ENCODE measurements at regions not wholly inside any gene's neighbourhood (a gene's known extent, or its start where the extent isn't known, plus 50 kb on each side); places are given as distances from the start of the nearest gene placed in this dataset.

- Histone ChIP-seq H3K9ac (ENCODE audit: low read depth, low read length) (no peak overlapping the region), H3K9me3 (ENCODE audit: control insufficient read depth, insufficient read depth, low read length) (no peaks in the 10 kb centered on the region; the same call in 1 of the 2 replicates), H3K4me1 (ENCODE audit: control insufficient read depth, insufficient read depth, low read length) (no peaks in the 10 kb centered on the region), H3K27ac (ENCODE audit: low read depth, low read length) (no peak overlapping the region), H3K36me3 (ENCODE audit: control insufficient read depth, insufficient read depth, low read length) (no peaks in the 10 kb centered on the region), H3K4me3 (ENCODE audit: low read depth, low read length) (no peak overlapping the region), H3K27me3 (ENCODE audit: control insufficient read depth, insufficient read depth, low read length) (no peaks in the 10 kb centered on the region)
Measured at GRCh38 chr11:104572279-104572678, 326.0 kb downstream of the CASP12 start.

DNA sequence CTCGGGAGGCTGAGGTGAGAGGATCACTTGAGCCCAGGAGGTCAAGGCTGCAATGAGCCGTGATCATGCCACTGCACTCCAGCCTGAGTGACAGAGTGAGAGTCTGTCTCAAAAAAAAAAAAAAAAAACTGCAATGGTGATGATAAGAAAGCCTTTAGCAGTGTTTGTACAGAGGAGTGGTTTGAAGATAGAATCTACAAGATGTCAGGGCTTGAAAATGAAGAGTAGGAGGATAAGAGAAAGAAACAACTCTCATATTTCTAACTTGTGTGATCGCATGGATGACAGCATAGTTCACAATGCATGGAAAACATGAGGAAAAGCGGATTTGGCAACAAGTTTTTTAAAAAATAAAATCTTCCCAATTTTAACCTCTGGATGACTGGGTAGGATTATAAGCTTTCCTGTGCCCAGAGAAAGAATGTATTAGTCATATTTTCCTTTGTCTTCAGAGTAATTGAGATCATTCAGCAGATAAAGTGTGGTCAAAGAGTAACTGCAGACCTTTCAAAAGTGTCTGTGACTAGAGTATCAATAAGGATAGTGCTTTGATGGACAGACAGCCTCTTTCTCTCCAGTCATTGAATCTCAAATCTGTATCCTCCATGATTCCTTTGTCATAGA lies 328.1 kb downstream of the CASP12 start:
- H3K27ac ChIP-seq (ENCODE audit: low read depth, low read length) = no peak overlapping the region
- no peaks in the 10 kb centered on the region for H3K36me3 ChIP-seq (ENCODE audit: control insufficient read depth, insufficient read depth, low read length)
- peaks cover 5% of the 10 kb centered on the region; the same call in 1 of the 2 replicates for H3K9me3 ChIP-seq (ENCODE audit: control insufficient read depth, insufficient read depth, low read length)
- no peak overlapping the region for H3K4me3 ChIP-seq (ENCODE audit: low read depth, low read length)
- no peak overlapping the region for H3K9ac ChIP-seq (ENCODE audit: low read depth, low read length)
- no peaks in the 10 kb centered on the region for H3K4me1 ChIP-seq (ENCODE audit: control insufficient read depth, insufficient read depth, low read length)
- no peaks in the 10 kb centered on the region for H3K27me3 ChIP-seq (ENCODE audit: control insufficient read depth, insufficient read depth, low read length)

GRCh38 chr11:104565583-104565961 lies 332.7 kb downstream of the CASP12 start:
- H3K27me3 ChIP-seq (ENCODE audit: control insufficient read depth, insufficient read depth, low read length) = no peaks in the 10 kb centered on the region
- H3K36me3 ChIP-seq (ENCODE audit: control insufficient read depth, insufficient read depth, low read length) = no peaks in the 10 kb centered on the region
- H3K4me3 ChIP-seq (ENCODE audit: low read depth, low read length) = no peak overlapping the region
- H3K9me3 ChIP-seq (ENCODE audit: control insufficient read depth, insufficient read depth, low read length) = peaks cover 9% of the 10 kb centered on the region; the same call in 1 of the 2 replicates
- H3K27ac ChIP-seq (ENCODE audit: low read depth, low read length) = no peak overlapping the region
- H3K4me1 ChIP-seq (ENCODE audit: control insufficient read depth, insufficient read depth, low read length) = no peaks in the 10 kb centered on the region
- H3K9ac ChIP-seq (ENCODE audit: low read depth, low read length) = no peak overlapping the region

DNA sequence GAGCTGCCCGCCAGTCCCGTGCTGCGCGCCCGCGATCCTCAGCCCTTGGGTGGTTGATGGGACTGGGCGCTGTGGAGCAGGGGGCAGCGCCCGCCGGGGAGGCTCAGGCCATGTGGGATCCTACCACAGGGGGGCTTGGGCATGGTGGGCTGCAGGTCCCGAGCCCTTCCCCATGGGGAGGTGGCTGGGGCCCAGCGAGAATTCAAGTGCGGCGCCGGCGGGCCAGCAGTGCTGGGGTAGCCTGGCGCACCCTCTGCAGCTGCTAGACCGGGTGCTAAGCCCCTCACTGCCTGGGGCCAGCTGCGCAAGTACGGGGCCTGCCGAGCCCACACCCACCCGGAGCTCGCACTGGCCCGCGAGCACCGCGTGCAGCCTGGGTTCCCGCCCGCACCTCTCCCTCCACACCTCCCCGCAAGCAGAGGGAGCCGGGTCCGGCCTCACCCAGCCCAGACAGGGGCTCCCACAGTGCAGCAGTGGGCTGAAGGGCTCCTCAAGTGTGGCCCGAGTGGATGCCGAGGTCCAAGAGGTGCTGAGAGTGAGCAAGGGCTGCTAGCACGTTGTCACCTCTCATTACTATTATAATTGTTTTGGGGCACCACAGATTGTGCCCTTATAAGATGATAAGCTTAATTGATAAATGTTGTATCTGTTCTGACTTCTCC lies 333.2 kb downstream of the CASP12 start:
- no peak overlapping the region for H3K27ac ChIP-seq (ENCODE audit: low read depth, low read length)

GRCh38 chr11:104556606-104557301 lies 341.5 kb downstream of the CASP12 start:
- Histone ChIP-seq H3K27ac (ENCODE audit: low read depth, low read length) (no peak overlapping the region), H3K4me3 (ENCODE audit: low read depth, low read length) (no peak overlapping the region), H3K9me3 (ENCODE audit: control insufficient read depth, insufficient read depth, low read length) (no peaks in the 10 kb centered on the region), H3K36me3 (ENCODE audit: control insufficient read depth, insufficient read depth, low read length) (no peaks in the 10 kb centered on the region), H3K9ac (ENCODE audit: low read depth, low read length) (no peak overlapping the region), H3K27me3 (ENCODE audit: control insufficient read depth, insufficient read depth, low read length) (no peaks in the 10 kb centered on the region), H3K4me1 (ENCODE audit: control insufficient read depth, insufficient read depth, low read length) (no peaks in the 10 kb centered on the region)

More for the DNA sequence above, 333.2 kb downstream of the CASP12 start:
- H3K36me3 ChIP-seq (ENCODE audit: control insufficient read depth, insufficient read depth, low read length) = no peaks in the 10 kb centered on the region
- peaks cover 9% of the 10 kb centered on the region; the same call in 1 of the 2 replicates for H3K9me3 ChIP-seq (ENCODE audit: control insufficient read depth, insufficient read depth, low read length)
- no peaks in the 10 kb centered on the region for H3K27me3 ChIP-seq (ENCODE audit: control insufficient read depth, insufficient read depth, low read length)
- no peaks in the 10 kb centered on the region for H3K4me1 ChIP-seq (ENCODE audit: control insufficient read depth, insufficient read depth, low read length)
- no peak overlapping the region for H3K9ac ChIP-seq (ENCODE audit: low read depth, low read length)
- H3K4me3 ChIP-seq (ENCODE audit: low read depth, low read length) = no peak overlapping the region

GRCh38 chr11:104549019-104549418 lies 349.2 kb downstream of the CASP12 start:
- no peak overlapping the region for H3K4me3 ChIP-seq (ENCODE audit: low read depth, low read length)

DNA sequence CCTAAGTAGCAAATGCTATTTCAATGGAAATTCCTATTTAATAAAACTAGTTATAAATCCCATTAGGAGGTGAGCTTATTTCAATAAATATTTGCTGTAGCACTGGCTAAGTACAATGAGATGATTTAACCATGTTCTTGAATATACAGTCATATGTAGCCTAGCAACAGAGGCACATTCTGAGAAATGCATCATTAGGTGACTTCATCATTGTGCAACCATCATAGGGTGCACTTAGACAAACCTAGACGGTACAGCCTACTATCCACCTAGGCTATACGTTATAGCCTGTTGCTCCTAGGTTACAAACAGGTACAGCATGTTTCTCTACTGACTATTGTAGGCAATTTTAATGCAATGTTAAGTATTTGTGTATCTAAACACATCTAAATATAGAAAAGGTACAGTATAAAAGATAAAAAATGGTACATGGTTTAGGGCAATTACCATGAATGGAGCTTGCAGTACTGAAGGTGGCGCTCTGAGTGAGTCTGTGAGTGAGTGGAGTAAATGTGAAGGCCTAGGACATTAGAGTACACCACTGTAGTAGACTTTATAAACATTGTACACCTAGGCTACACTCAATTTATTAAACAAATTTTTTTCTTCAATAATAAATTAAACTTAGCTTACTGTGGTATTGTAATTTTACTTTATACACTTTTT lies 350.1 kb downstream of the CASP12 start:
- Histone ChIP-seq H3K9me3 (ENCODE audit: control insufficient read depth, insufficient read depth, low read length) (no peaks in the 10 kb centered on the region), H3K9ac (ENCODE audit: low read depth, low read length) (no peak overlapping the region), H3K27ac (ENCODE audit: low read depth, low read length) (no peak overlapping the region), H3K27me3 (ENCODE audit: control insufficient read depth, insufficient read depth, low read length) (no peaks in the 10 kb centered on the region), H3K4me1 (ENCODE audit: control insufficient read depth, insufficient read depth, low read length) (no peaks in the 10 kb centered on the region), H3K36me3 (ENCODE audit: control insufficient read depth, insufficient read depth, low read length) (no peaks in the 10 kb centered on the region), H3K4me3 (ENCODE audit: low read depth, low read length) (no peak overlapping the region)

More at GRCh38 chr11:104549019-104549418, 349.2 kb downstream of the CASP12 start:
- Histone ChIP-seq H3K27me3 (ENCODE audit: control insufficient read depth, insufficient read depth, low read length) (no peaks in the 10 kb centered on the region), H3K9ac (ENCODE audit: low read depth, low read length) (no peak overlapping the region), H3K9me3 (ENCODE audit: control insufficient read depth, insufficient read depth, low read length) (no peaks in the 10 kb centered on the region), H3K4me1 (ENCODE audit: control insufficient read depth, insufficient read depth, low read length) (no peaks in the 10 kb centered on the region), H3K36me3 (ENCODE audit: control insufficient read depth, insufficient read depth, low read length) (no peaks in the 10 kb centered on the region), H3K27ac (ENCODE audit: low read depth, low read length) (no peak overlapping the region)

DNA sequence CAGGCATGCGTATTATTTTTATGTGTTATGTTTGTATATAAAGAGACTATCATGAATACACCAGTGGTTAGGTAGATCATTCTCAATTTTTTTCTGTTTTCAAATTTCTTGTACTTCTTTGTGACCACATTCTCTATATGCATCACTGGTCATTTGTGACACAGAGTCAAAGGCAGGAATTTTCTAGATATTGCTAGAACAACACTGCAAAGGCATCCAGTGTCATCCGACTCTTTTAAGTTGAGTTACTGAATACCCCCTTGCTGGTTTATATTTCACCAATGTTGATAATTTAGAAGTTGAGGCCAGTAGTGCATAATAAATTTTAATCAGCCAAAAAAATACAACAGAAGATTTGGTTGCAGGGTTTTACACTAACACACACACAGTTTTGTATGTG lies 351.8 kb downstream of the CASP12 start:
- no peaks in the 10 kb centered on the region for H3K36me3 ChIP-seq (ENCODE audit: control insufficient read depth, insufficient read depth, low read length)
- H3K9me3 ChIP-seq (ENCODE audit: control insufficient read depth, insufficient read depth, low read length) = no peaks in the 10 kb centered on the region
- no peak overlapping the region for H3K27ac ChIP-seq (ENCODE audit: low read depth, low read length)
- H3K9ac ChIP-seq (ENCODE audit: low read depth, low read length) = no peak overlapping the region
- no peaks in the 10 kb centered on the region for H3K4me1 ChIP-seq (ENCODE audit: control insufficient read depth, insufficient read depth, low read length)
- H3K4me3 ChIP-seq (ENCODE audit: low read depth, low read length) = no peak overlapping the region
- no peaks in the 10 kb centered on the region for H3K27me3 ChIP-seq (ENCODE audit: control insufficient read depth, insufficient read depth, low read length)

DNA sequence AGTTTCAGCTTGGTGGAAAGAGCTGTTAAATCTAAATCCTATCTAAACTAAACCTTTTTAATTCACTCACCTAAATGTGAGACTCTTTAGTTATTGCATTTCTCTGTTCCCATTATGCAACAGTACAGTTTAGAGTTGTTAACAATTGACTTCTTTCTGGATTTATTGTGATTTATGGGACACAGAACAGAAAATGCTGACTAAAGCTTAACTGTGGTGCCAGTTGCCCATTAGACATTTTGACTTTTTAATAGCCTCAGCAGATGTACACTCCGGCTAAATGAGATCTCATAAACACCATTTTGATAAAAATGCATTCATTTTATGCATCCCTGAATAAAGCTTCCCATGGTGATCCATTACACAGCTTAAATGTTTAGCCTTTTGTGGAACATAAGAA lies 356.6 kb downstream of the CASP12 start:
- no peak overlapping the region for H3K9ac ChIP-seq (ENCODE audit: low read depth, low read length)
- no peak overlapping the region for H3K27ac ChIP-seq (ENCODE audit: low read depth, low read length)
- H3K4me1 ChIP-seq (ENCODE audit: control insufficient read depth, insufficient read depth, low read length) = no peaks in the 10 kb centered on the region
- no peaks in the 10 kb centered on the region for H3K9me3 ChIP-seq (ENCODE audit: control insufficient read depth, insufficient read depth, low read length)
- no peaks in the 10 kb centered on the region for H3K27me3 ChIP-seq (ENCODE audit: control insufficient read depth, insufficient read depth, low read length)
- H3K36me3 ChIP-seq (ENCODE audit: control insufficient read depth, insufficient read depth, low read length) = no peaks in the 10 kb centered on the region
- no peak overlapping the region for H3K4me3 ChIP-seq (ENCODE audit: low read depth, low read length)

DNA sequence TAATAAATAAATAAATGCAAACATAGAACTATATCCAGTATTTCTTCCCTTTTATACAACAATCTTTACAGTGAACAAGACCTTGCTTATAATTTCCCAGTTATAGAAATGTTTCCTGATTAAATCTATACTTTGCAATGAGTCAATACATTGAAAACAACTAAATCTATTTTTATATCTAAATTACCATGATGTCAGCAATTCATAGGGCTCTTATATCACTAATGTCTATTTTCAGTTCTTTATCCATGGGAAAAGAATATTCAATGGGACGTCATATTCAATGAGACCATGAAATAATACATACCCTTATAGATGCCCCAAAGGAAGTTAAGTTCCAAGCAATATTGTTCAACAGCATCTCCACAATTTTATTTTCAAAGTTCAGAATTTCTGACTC lies 359.9 kb downstream of the CASP12 start:
- Histone ChIP-seq H3K4me1 (ENCODE audit: control insufficient read depth, insufficient read depth, low read length) (peaks cover 10% of the 10 kb centered on the region), H3K36me3 (ENCODE audit: control insufficient read depth, insufficient read depth, low read length) (no peaks in the 10 kb centered on the region), H3K27ac (ENCODE audit: low read depth, low read length) (no peak overlapping the region), H3K9ac (ENCODE audit: low read depth, low read length) (no peak overlapping the region), H3K27me3 (ENCODE audit: control insufficient read depth, insufficient read depth, low read length) (no peaks in the 10 kb centered on the region), H3K9me3 (ENCODE audit: control insufficient read depth, insufficient read depth, low read length) (no peaks in the 10 kb centered on the region), H3K4me3 (ENCODE audit: low read depth, low read length) (no peak overlapping the region)

DNA sequence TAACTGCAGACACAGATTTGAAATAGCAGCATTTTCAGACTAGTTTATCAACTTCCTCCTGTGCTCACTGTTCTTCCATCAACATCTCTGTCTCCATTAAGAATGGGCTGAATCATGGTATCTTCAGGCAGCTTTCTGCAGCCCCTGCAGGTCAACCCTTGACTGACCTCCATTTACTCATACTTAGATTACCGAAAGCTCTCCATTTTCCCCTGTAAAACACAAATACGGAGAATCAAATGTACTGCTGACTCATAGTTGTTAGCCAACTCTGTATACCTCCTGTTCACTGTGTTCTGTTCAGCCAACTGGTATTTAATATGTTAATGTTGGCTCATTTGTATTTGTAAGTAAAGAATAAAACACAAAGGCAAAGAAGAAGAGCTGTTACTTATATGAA lies 364.0 kb downstream of the CASP12 start:
- no peaks in the 10 kb centered on the region for H3K27me3 ChIP-seq (ENCODE audit: control insufficient read depth, insufficient read depth, low read length)
- no peaks in the 10 kb centered on the region for H3K36me3 ChIP-seq (ENCODE audit: control insufficient read depth, insufficient read depth, low read length)
- no peaks in the 10 kb centered on the region for H3K9me3 ChIP-seq (ENCODE audit: control insufficient read depth, insufficient read depth, low read length)
- no peak overlapping the region for H3K9ac ChIP-seq (ENCODE audit: low read depth, low read length)
- peak overlapping the region; percentile 36 for H3K27ac ChIP-seq (ENCODE audit: low read depth, low read length)
- H3K4me3 ChIP-seq (ENCODE audit: low read depth, low read length) = no peak overlapping the region
- H3K4me1 ChIP-seq (ENCODE audit: control insufficient read depth, insufficient read depth, low read length) = peaks cover 10% of the 10 kb centered on the region
